Neural cell (in vitro differentiated cells): ENCODE measurements at regions not wholly inside any gene's neighbourhood (a gene's known extent, or its start where the extent isn't known, plus 50 kb on each side); places are given as distances from the start of the nearest gene placed in this dataset.

Experiments used
- H2AFZ ChIP-seq: fragments of 200-600, 300-800 bp; sonication (generic), shearing (Covaris generic); 2 replicates; pipeline ENCODE4 v1.6.0; 2014; ENCODE audit warnings: low read depth, mild to moderate bottlenecking, antibody characterized with exemption, low read length, moderate library complexity
- H3F3A ChIP-seq: fragments of 200-600 bp; shearing (Covaris generic); 2 replicates; pipeline ENCODE4 v1.6.1; 2016; ENCODE audit warnings: mild to moderate bottlenecking, moderate library complexity, mixed read lengths, antibody characterized with exemption, low read length; ENCODE audit not compliant: insufficient read depth, poor library complexity, severe bottlenecking
- H3K27ac ChIP-seq: fragments of 200-600, 300-800 bp; sonication (generic), shearing (Covaris generic); 2 replicates; pipeline ENCODE4 v1.5.1; 2014; ENCODE audit warnings: mild to moderate bottlenecking, low read length, moderate library complexity
- H3K27me3 ChIP-seq: fragments of 300-800, 200-600 bp; sonication (generic), shearing (Covaris generic); 2 replicates; pipeline ENCODE4 v1.6.0; 2014; ENCODE audit warnings: mild to moderate bottlenecking, low read depth, low read length, moderate library complexity; ENCODE audit not compliant: insufficient read depth
- H3K36me3 ChIP-seq: fragments of 300-800, 200-600 bp; sonication (generic), shearing (Covaris generic); 2 replicates; pipeline ENCODE4 v1.5.1; 2014; ENCODE audit warnings: mild to moderate bottlenecking, antibody characterized with exemption, low read length, moderate library complexity; ENCODE audit not compliant: insufficient read depth
- H3K4me2 ChIP-seq: fragments of 300-800, 200-600 bp; sonication (generic), shearing (Covaris generic); 2 replicates; pipeline ENCODE4 v1.6.0; 2014; ENCODE audit warnings: mild to moderate bottlenecking, low read length
- H3K4me3 ChIP-seq: fragments of 300-800, 200-600 bp; sonication (generic), shearing (Covaris generic); 2 replicates; pipeline ENCODE4 v1.5.1; 2014; ENCODE audit warnings: mild to moderate bottlenecking, low read length, moderate library complexity
- H3K79me2 ChIP-seq: fragments of 200-600 bp; shearing (Covaris generic); replicated peaks from 2 replicates; pipeline ENCODE4 v1.6.0; 2014; ENCODE audit warnings: mild to moderate bottlenecking, low read length, moderate library complexity; ENCODE audit not compliant: insufficient read depth
- H3K9ac ChIP-seq: fragments of 300-800, 200-600 bp; sonication (generic), shearing (Covaris generic); 2 replicates; pipeline ENCODE4 v1.6.1; 2016; ENCODE audit warnings: mild to moderate bottlenecking, low read length, mixed read lengths
- H3K9me2 ChIP-seq: fragments of 200-600 bp; shearing (Covaris generic); 2 replicates; pipeline ENCODE4 v1.6.1; 2016; ENCODE audit warnings: mild to moderate bottlenecking, low read length, mixed read lengths; ENCODE audit not compliant: insufficient read depth
- H3K9me3 ChIP-seq: fragments of 200-600, 300-800 bp; sonication (generic), shearing (Covaris generic); 2 replicates; pipeline ENCODE4 v1.6.1; 2016; ENCODE audit warnings: mild to moderate bottlenecking, mixed run types, low read length, moderate library complexity, mixed read lengths
- H4K20me1 ChIP-seq: fragments of 200-600 bp; shearing (Covaris generic); 2 replicates; pipeline ENCODE4 v1.6.1; 2016; ENCODE audit warnings: mild to moderate bottlenecking, mixed run types; ENCODE audit not compliant: insufficient read depth
- CTCF ChIP-seq: fragments of 450-650 bp; IDR thresholded peaks from 2 replicates; pipeline ENCODE4 v1.5.1; 2014; ENCODE audit warnings: antibody characterized with exemption, mild to moderate bottlenecking, moderate library complexity; ENCODE audit not compliant: poor library complexity, severe bottlenecking
- EP300 ChIP-seq: fragments of 450-650 bp; conservative IDR thresholded peaks from 2 replicates; pipeline ENCODE4 v1.6.1; 2014; ENCODE audit warnings: antibody characterized with exemption, mild to moderate bottlenecking, moderate library complexity; ENCODE audit not compliant: poor library complexity, severe bottlenecking
- EZH2 ChIP-seq: fragments of 200-600, 300-800 bp; shearing (Covaris generic), sonication (generic); IDR thresholded peaks from 2 replicates; pipeline ENCODE4 v1.6.1; 2014; ENCODE audit warnings: antibody characterized with exemption, low read length, borderline replicate concordance, mild to moderate bottlenecking; ENCODE audit not compliant: insufficient read depth, poor library complexity, severe bottlenecking
- MXI1 ChIP-seq: fragments of 450-650 bp; conservative IDR thresholded peaks from 2 replicates; pipeline ENCODE4 v1.6.1; 2014; ENCODE audit warnings: antibody characterized with exemption, mild to moderate bottlenecking; ENCODE audit not compliant: poor library complexity, severe bottlenecking
- POLR2AphosphoS5 ChIP-seq: IDR thresholded peaks from 2 replicates; pipeline ENCODE4 v1.6.1; 2012
- RAD21 ChIP-seq: fragments of 450-650 bp; conservative IDR thresholded peaks from 2 replicates; pipeline ENCODE4 v1.6.1; 2014; ENCODE audit warnings: antibody characterized with exemption, mild to moderate bottlenecking, moderate library complexity
- REST ChIP-seq: IDR thresholded peaks from 2 replicates; pipeline ENCODE4 v1.6.1; 2012; ENCODE audit warnings: borderline replicate concordance
- SMC3 ChIP-seq: fragments of 450-650 bp; conservative IDR thresholded peaks from 2 replicates; pipeline ENCODE4 v1.6.1; 2014; ENCODE audit warnings: antibody characterized with exemption, mild to moderate bottlenecking, moderate library complexity; ENCODE audit not compliant: poor library complexity
- TAF1 ChIP-seq: IDR thresholded peaks from 2 replicates; pipeline ENCODE4 v1.6.1; 2012; ENCODE audit warnings: low read depth

DNA sequence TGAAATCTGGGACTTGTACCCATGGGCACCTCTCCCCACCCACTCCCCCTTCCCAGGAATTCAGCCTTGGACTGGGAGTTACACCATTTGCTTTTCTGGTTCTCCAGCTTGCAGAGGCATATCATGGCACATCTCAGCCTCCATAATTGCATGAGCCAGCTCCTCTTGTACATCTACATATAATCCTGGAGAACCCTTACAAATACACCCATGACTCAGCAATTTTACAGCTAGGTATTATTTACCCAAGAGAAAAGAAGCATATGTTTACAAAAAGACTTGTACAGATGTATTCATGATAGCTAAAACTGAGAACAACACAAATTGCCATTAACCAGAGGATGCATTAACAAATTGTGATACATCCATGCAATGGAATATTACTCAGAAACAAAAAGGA lies 58.4 kb downstream of the RPLP1 start:
- H3F3A ChIP-seq: no peaks in the 10 kb centered on the region
- H3K27me3 ChIP-seq: no peaks in the 10 kb centered on the region
- no peak for TF ChIP-seq SMC3
- TF ChIP-seq EZH2: no peak
- TF ChIP-seq RAD21: no peak
- TF ChIP-seq EP300: no peak
- TF ChIP-seq TAF1: no peak
- TF ChIP-seq CTCF: no peak
- no peak for TF ChIP-seq REST
- no peak for TF ChIP-seq POLR2AphosphoS5
- TF ChIP-seq MXI1: no peak
- no peak overlapping the region for H3K27ac ChIP-seq
- no peaks in the 10 kb centered on the region for H3K9me3 ChIP-seq
- no peak overlapping the region for H2AFZ ChIP-seq
- H3K9me2 ChIP-seq: no peaks in the 10 kb centered on the region
- no peak overlapping the region for H3K4me2 ChIP-seq
- no peak overlapping the region for H3K4me3 ChIP-seq
- H3K9ac ChIP-seq: no peak overlapping the region
- H3K79me2 ChIP-seq: no peaks in the 10 kb centered on the region
- no peaks in the 10 kb centered on the region for H3K36me3 ChIP-seq
- no peaks in the 10 kb centered on the region for H4K20me1 ChIP-seq

GRCh38 chr15:69511716-69512340 lies 59.2 kb downstream of the RPLP1 start:
- TF ChIP-seq REST (no peak), MXI1 (no peak), RAD21 (no peak), EZH2 (no peak), TAF1 (no peak), EP300 (no peak)

More at GRCh38 chr15:69511716-69512340, 59.2 kb downstream of the RPLP1 start:
- Histone ChIP-seq H2AFZ (no peak overlapping the region), H4K20me1 (no peaks in the 10 kb centered on the region), H3K27ac (no peak overlapping the region), H3K4me3 (no peak overlapping the region), H3K9me3 (no peaks in the 10 kb centered on the region), H3K27me3 (no peaks in the 10 kb centered on the region), H3K9ac (no peak overlapping the region), H3K9me2 (no peaks in the 10 kb centered on the region), H3F3A (no peaks in the 10 kb centered on the region), H3K79me2 (no peaks in the 10 kb centered on the region), H3K36me3 (no peaks in the 10 kb centered on the region), H3K4me2 (no peak overlapping the region)
